Esophagus muscularis mucosa (tissue), 4 donors: ENCODE measurements at regions not wholly inside any gene's neighbourhood (a gene's known extent, or its start where the extent isn't known, plus 50 kb on each side); places are given as distances from the start of the nearest gene placed in this dataset.

ENCODE experiments used
- CTCF ChIP-seq, 3 experiments: fragments of 200-600 bp in 2 of 3; fragments of 450-650 bp in 1 of 3; sonication (generic) in 2 of 3; IDR thresholded peaks; one replicate each; pipeline ENCODE4 v1.5.1; 2017 to 2019; ENCODE audit warnings: antibody characterized with exemption in 3 of 3, mild to moderate bottlenecking in 2 of 3, moderate library complexity in 1 of 3
- EP300 ChIP-seq: sonication (generic); formaldehyde crosslinking; IDR thresholded peaks from one replicate; pipeline ENCODE4 v1.6.1; 2017; ENCODE audit warnings: antibody characterized with exemption
- POLR2A ChIP-seq: fragments of 450-650 bp; IDR thresholded peaks from one replicate; pipeline ENCODE4 v1.6.1; 2017; ENCODE audit warnings: antibody characterized with exemption, moderate library complexity, mild to moderate bottlenecking, low read depth
- POLR2AphosphoS5 ChIP-seq, 2 donors: sonication (generic); formaldehyde crosslinking; IDR thresholded peaks; one replicate each; pipeline ENCODE4 v1.6.1; 2017; ENCODE audit warnings: antibody characterized with exemption in 2 of 2

- TF ChIP-seq CTCF (IDR thresholded peaks at IDR 0.05) (no peak), EP300 (no peak), POLR2AphosphoS5 (IDR thresholded peaks at IDR 0.05) (no peak), POLR2A (no peak)
Measured at GRCh38 chr11:92653454-92653853, 316.0 kb upstream of the MTNR1B start.
